ENCODE measurements at regions not wholly inside any gene's neighbourhood (a gene's known extent, or its start where the extent isn't known, plus 50 kb on each side); places are given as distances from the start of the nearest gene placed in this dataset.

- no peak for TF ChIP-seq YY1 (IDR thresholded peaks at IDR 0.05; ENCODE audit: insufficient read depth, insufficient read length)
- no peak for TF ChIP-seq ZNF274 (IDR thresholded peaks at IDR 0.05; ENCODE audit: low read depth, low read length)
- no peak for TF ChIP-seq SUZ12 (IDR thresholded peaks at IDR 0.05; ENCODE audit: extremely low read depth, insufficient read depth, insufficient read length)
Measured at GRCh38 chr12:114018669-114019068, 52.5 kb upstream of the RBM19 start.
